NB4 (cell line): ENCODE measurements at regions not wholly inside any gene's neighbourhood (a gene's known extent, or its start where the extent isn't known, plus 50 kb on each side); places are given as distances from the start of the nearest gene placed in this dataset.

Experiments used
- DNase-seq: peaks from one replicate; pipeline ENCODE4 v3.0.0; 2010; ENCODE audit warnings: low read depth
- H3K4me3 ChIP-seq: one replicate; pipeline ENCODE4 v1.5.1; 2011; ENCODE audit warnings: mild to moderate bottlenecking, low read depth, low read length, moderate library complexity
- CTCF ChIP-seq: IDR thresholded peaks from one replicate; pipeline ENCODE4 v1.5.1; 2012; ENCODE audit warnings: low read depth, low read length
- MAX ChIP-seq: IDR thresholded peaks from 2 replicates; pipeline ENCODE4 v1.6.1; 2011; ENCODE audit warnings: low read depth, low read length
- MYC ChIP-seq: IDR thresholded peaks from 2 replicates; pipeline ENCODE4 v1.6.1; 2011; ENCODE audit warnings: low read depth, low read length
- POLR2A ChIP-seq: IDR thresholded peaks from 2 replicates; pipeline ENCODE4 v1.6.1; 2011; ENCODE audit warnings: mild to moderate bottlenecking; ENCODE audit not compliant: insufficient read length; ENCODE audit errors: extremely low read depth

- no peak for DNase-seq
- no peak overlapping the region for H3K4me3 ChIP-seq
- TF ChIP-seq MAX (no peak), POLR2A (no peak), CTCF (no peak), MYC (no peak)
These were observed 248.1 kb upstream of the PLET1 start for GRCh38 chr11:112508750-112509149.

- no peak for TF ChIP-seq POLR2A
- TF ChIP-seq MYC = no peak
- H3K4me3 ChIP-seq = no peak overlapping the region
- DNase-seq = no peak
These were observed 248.6 kb upstream of the PLET1 start for GRCh38 chr11:112509300-112509699.

GRCh38 chr11:112511271-112511670 is 250.6 kb upstream of the PLET1 start:
- H3K4me3 ChIP-seq = no peak overlapping the region
- DNase-seq = no peak
- TF ChIP-seq MAX (no peak), CTCF (no peak), POLR2A (no peak), MYC (no peak)

GRCh38 chr11:112511911-112512310 is 251.3 kb upstream of the PLET1 start:
- no peak for DNase-seq
- no peak overlapping the region for H3K4me3 ChIP-seq
- TF ChIP-seq POLR2A (no peak), MAX (no peak), MYC (no peak), CTCF (no peak)

- TF ChIP-seq MYC (no peak), POLR2A (no peak), MAX (no peak), CTCF (no peak)
- DNase-seq = no peak
- no peak overlapping the region for H3K4me3 ChIP-seq
These were observed 252.8 kb upstream of the PLET1 start for GRCh38 chr11:112513417-112513816.

- no peak overlapping the region for H3K4me3 ChIP-seq
- no peak for DNase-seq
- TF ChIP-seq MYC = no peak
- TF ChIP-seq CTCF = no peak
- TF ChIP-seq MAX = no peak
- no peak for TF ChIP-seq POLR2A
These were observed 253.5 kb upstream of the PLET1 start for GRCh38 chr11:112514011-112514740.
